ENCODE measurements at regions not wholly inside any gene's neighbourhood (a gene's known extent, or its start where the extent isn't known, plus 50 kb on each side); places are given as distances from the start of the nearest gene placed in this dataset.

DNA sequence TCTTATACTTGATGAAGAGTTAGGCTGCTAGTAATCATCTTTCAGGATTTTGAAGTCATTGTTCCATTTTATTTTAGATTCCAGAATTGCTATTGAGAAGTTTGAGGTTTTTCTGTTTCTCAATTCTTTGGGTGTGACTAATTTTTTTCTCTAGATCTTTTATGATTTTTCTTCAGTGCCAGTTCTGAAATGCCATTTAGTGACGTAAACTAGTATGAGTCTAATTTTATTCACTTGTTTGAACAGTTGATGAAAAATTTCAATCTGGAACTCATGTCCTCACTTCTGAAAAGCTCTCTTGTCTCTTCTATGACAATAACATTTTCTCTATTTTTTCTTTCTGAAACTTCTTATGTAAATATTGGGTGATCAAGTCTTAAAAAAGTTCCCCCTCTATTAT is 188.5 kb upstream of the HTR2A start:
- no peak for TF ChIP-seq ZBTB7A (tag by site-specific recombination; IDR thresholded peaks at IDR 0.05; ENCODE audit: low read depth)
- TF ChIP-seq CTCF (tag by site-specific recombination; IDR thresholded peaks at IDR 0.05), result no peak
- TF ChIP-seq, protein P1, sequence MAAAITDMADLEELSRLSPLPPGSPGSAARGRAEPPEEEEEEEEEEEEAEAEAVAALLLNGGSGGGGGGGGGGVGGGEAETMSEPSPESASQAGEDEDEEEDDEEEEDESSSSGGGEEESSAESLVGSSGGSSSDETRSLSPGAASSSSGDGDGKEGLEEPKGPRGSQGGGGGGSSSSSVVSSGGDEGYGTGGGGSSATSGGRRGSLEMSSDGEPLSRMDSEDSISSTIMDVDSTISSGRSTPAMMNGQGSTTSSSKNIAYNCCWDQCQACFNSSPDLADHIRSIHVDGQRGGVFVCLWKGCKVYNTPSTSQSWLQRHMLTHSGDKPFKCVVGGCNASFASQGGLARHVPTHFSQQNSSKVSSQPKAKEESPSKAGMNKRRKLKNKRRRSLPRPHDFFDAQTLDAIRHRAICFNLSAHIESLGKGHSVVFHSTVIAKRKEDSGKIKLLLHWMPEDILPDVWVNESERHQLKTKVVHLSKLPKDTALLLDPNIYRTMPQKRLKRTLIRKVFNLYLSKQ (tag by site-specific recombination; IDR thresholded peaks at IDR 0.05; ENCODE audit: borderline replicate concordance), result no peak
- TF ChIP-seq GFI1B (tag by site-specific recombination; IDR thresholded peaks at IDR 0.05), result no peak
- no peak for TF ChIP-seq HOXA7 (CRISPR knock-in tag; IDR thresholded peaks at IDR 0.05; ENCODE audit: borderline replicate concordance)
- TF ChIP-seq, protein P2, sequence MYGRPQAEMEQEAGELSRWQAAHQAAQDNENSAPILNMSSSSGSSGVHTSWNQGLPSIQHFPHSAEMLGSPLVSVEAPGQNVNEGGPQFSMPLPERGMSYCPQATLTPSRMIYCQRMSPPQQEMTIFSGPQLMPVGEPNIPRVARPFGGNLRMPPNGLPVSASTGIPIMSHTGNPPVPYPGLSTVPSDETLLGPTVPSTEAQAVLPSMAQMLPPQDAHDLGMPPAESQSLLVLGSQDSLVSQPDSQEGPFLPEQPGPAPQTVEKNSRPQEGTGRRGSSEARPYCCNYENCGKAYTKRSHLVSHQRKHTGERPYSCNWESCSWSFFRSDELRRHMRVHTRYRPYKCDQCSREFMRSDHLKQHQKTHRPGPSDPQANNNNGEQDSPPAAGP (tag by site-specific recombination; IDR thresholded peaks at IDR 0.05), result no peak
- no peak for TF ChIP-seq ATF2 (tag by site-specific recombination; IDR thresholded peaks at IDR 0.05; ENCODE audit: low read depth)
- TF ChIP-seq ZFP37 (tag by site-specific recombination; IDR thresholded peaks at IDR 0.05), result no peak
- no peak for TF ChIP-seq ZNF175 (tag by site-specific recombination; IDR thresholded peaks at IDR 0.05)
- no peak for TF ChIP-seq ELK4 (IDR thresholded peaks at IDR 0.05; ENCODE audit: borderline replicate concordance, low read depth, low read length)
- TF ChIP-seq ZNF214 (tag by site-specific recombination; IDR thresholded peaks at IDR 0.05; ENCODE audit: borderline replicate concordance), result no peak
